AG08395 (cell line): ENCODE measurements at regions not wholly inside any gene's neighbourhood (a gene's known extent, or its start where the extent isn't known, plus 50 kb on each side); places are given as distances from the start of the nearest gene placed in this dataset.

ENCODE experiments used
- DNase-seq: peaks from one replicate; pipeline ENCODE4 v3.0.0; 2012; ENCODE audit warnings: mixed read lengths, low spot score

GRCh38 chr4:32569861-32570260 is 1849.7 kb downstream of the PCDH7 start:
- no peak for DNase-seq

- DNase-seq = no peak
Measured at GRCh38 chr4:32572366-32572765, 1852.2 kb downstream of the PCDH7 start.

- no peak for DNase-seq
Measured at GRCh38 chr4:32574803-32575202, 1854.6 kb downstream of the PCDH7 start.

GRCh38 chr4:32589097-32589496 is 1868.9 kb downstream of the PCDH7 start:
- no peak for DNase-seq

GRCh38 chr4:32589853-32590252 is 1869.7 kb downstream of the PCDH7 start:
- DNase-seq = no peak

- no peak for DNase-seq
Measured at GRCh38 chr4:32597354-32597753, 1877.2 kb downstream of the PCDH7 start.

GRCh38 chr4:32601848-32602247 is 1881.7 kb downstream of the PCDH7 start:
- no peak for DNase-seq

- DNase-seq = no peak
Measured at GRCh38 chr4:32607978-32608377, 1887.8 kb downstream of the PCDH7 start.

GRCh38 chr4:32624943-32625603 is 1904.9 kb downstream of the PCDH7 start:
- no peak for DNase-seq

- DNase-seq = no peak
Measured at GRCh38 chr4:32625687-32626337, 1905.6 kb downstream of the PCDH7 start.

GRCh38 chr4:32631831-32632230 is 1911.7 kb downstream of the PCDH7 start:
- DNase-seq = no peak

GRCh38 chr4:32633421-32633820 is 1913.3 kb downstream of the PCDH7 start:
- no peak for DNase-seq

GRCh38 chr4:32645653-32646052 is 1925.5 kb downstream of the PCDH7 start:
- no peak for DNase-seq

GRCh38 chr4:32658019-32658418 is 1937.8 kb downstream of the PCDH7 start:
- no peak for DNase-seq

GRCh38 chr4:32661229-32661628 is 1941.1 kb downstream of the PCDH7 start:
- DNase-seq = no peak

GRCh38 chr4:32662803-32663202 is 1942.6 kb downstream of the PCDH7 start:
- no peak for DNase-seq

GRCh38 chr4:32672359-32672758 is 1952.2 kb downstream of the PCDH7 start:
- DNase-seq = no peak

- no peak for DNase-seq
Measured at GRCh38 chr4:32680946-32681345, 1960.8 kb downstream of the PCDH7 start.

GRCh38 chr4:32684160-32684559 is 1964.0 kb downstream of the PCDH7 start:
- DNase-seq = no peak

- DNase-seq = no peak
Measured at GRCh38 chr4:32686123-32686522, 1966.0 kb downstream of the PCDH7 start.

GRCh38 chr4:32689518-32689917 is 1969.3 kb downstream of the PCDH7 start:
- no peak for DNase-seq

GRCh38 chr4:32697281-32697814 is 1977.2 kb downstream of the PCDH7 start:
- no peak for DNase-seq

GRCh38 chr4:32700838-32701237 is 1980.7 kb downstream of the PCDH7 start:
- DNase-seq = no peak

- DNase-seq = no peak
Measured at GRCh38 chr4:32706893-32707292, 1986.7 kb downstream of the PCDH7 start.
